ENCODE measurements at regions not wholly inside any gene's neighbourhood (a gene's known extent, or its start where the extent isn't known, plus 50 kb on each side); places are given as distances from the start of the nearest gene placed in this dataset.

- TF ChIP-seq CTCF (IDR thresholded peaks at IDR 0.05) (no peak), POLR2A (IDR thresholded peaks at IDR 0.05) (no peak)
These were observed 115.9 kb downstream of the TM2D1 start for GRCh38 chr1:61609040-61609439.

All from body of pancreas (tissue), 4 donors.